PC-3 (cell line): ENCODE measurements at regions not wholly inside any gene's neighbourhood (a gene's known extent, or its start where the extent isn't known, plus 50 kb on each side); places are given as distances from the start of the nearest gene placed in this dataset.

Experiments used
- ATAC-seq: fragments of 200-7000 bp; cut with Tn5 transposase; 2 replicates; pipeline ENCODE4 v1.9.1; 2020; ENCODE audit warnings: mild to moderate bottlenecking, moderate library complexity
- BruUV-seq: library from RNA; stranded (reverse); fragments of 400-500 nt; replicated peaks from 2 replicates; lab custom pipeline; 2021; lab: Mats Ljungman, UMichigan
- CTCF ChIA-PET: fragments of 300-600 bp; sonication (Branson Sonifier 250); formaldehyde crosslinking; loops from one replicate; lab custom pipeline; 2022; ENCODE audit warnings: antibody characterized with exemption; lab: Charles Lee
- POLR2A ChIA-PET: fragments of 300-600 bp; sonication (Branson Sonifier 250); formaldehyde crosslinking; loops from one replicate; lab custom pipeline; 2022; ENCODE audit warnings: antibody characterized with exemption; ENCODE audit not compliant: unreplicated experiment; lab: Charles Lee
- DNase-seq: peaks from one replicate; pipeline ENCODE4 v3.0.0-alpha.2; 2015
- H2AFZ ChIP-seq: fragments of 300-600 bp; sonication (generic); 2 replicates; pipeline ENCODE4 v1.6.0; 2016; ENCODE audit warnings: antibody characterized with exemption, low read length
- H3F3A ChIP-seq: fragments of 300-600 bp; sonication (generic); one replicate; pipeline ENCODE4 v1.6.0; 2017; ENCODE audit warnings: antibody characterized with exemption, low read length, control low read depth, mild to moderate bottlenecking; ENCODE audit not compliant: unreplicated experiment
- H3K27ac ChIP-seq: fragments of 300-600 bp; sonication (generic); 2 replicates; pipeline ENCODE4 v1.5.1; 2016; ENCODE audit warnings: mild to moderate bottlenecking, low read length
- H3K27me3 ChIP-seq: fragments of 300-600 bp; sonication (generic); 2 replicates; pipeline ENCODE4 v1.6.1; 2016; ENCODE audit warnings: low read length, mixed read lengths
- H3K36me3 ChIP-seq: fragments of 300-600 bp; sonication (generic); 2 replicates; pipeline ENCODE4 v1.6.1; 2016; ENCODE audit warnings: low read depth, mixed run types, low read length, mixed read lengths
- H3K4me1 ChIP-seq: fragments of 300-600 bp; sonication (generic); 2 replicates; pipeline ENCODE4 v1.5.1; 2016; ENCODE audit warnings: low read length; ENCODE audit not compliant: insufficient read depth
- H3K4me2 ChIP-seq: fragments of 300-600 bp; sonication (generic); 2 replicates; pipeline ENCODE4 v1.6.0; 2016; ENCODE audit warnings: low read length
- H3K4me3 ChIP-seq: fragments of 300-600 bp; sonication (generic); 2 replicates; pipeline ENCODE4 v1.5.1; 2016; ENCODE audit warnings: mild to moderate bottlenecking, low read length, mixed read lengths
- H3K79me2 ChIP-seq: fragments of 300-600 bp; sonication (generic); 2 replicates; pipeline ENCODE4 v1.6.1; 2017; ENCODE audit warnings: low read length, mixed read lengths
- H3K9ac ChIP-seq: fragments of 300-600 bp; sonication (generic); 2 replicates; pipeline ENCODE4 v1.6.0; 2016; ENCODE audit warnings: mild to moderate bottlenecking, low read length
- H3K9me2 ChIP-seq: fragments of 300-600 bp; sonication (generic); replicated peaks from 2 replicates; pipeline ENCODE4 v1.6.1; 2016; ENCODE audit warnings: mixed run types, low read length, mixed read lengths
- H3K9me3 ChIP-seq: fragments of 300-600 bp; sonication (generic); 2 replicates; pipeline ENCODE4 v1.6.1; 2016; ENCODE audit warnings: low read length, mixed read lengths
- H4K20me1 ChIP-seq: fragments of 300-600 bp; sonication (generic); 2 replicates; pipeline ENCODE4 v1.6.1; 2016; ENCODE audit warnings: low read length, mixed read lengths
- CTCF ChIP-seq: fragments of 300-600 bp; sonication (generic); conservative IDR thresholded peaks from 2 replicates; pipeline ENCODE4 v1.5.1; 2017; ENCODE audit warnings: antibody characterized with exemption, low read depth, mild to moderate bottlenecking, low read length
- EZH2 ChIP-seq: fragments of 300-600 bp; sonication (generic); IDR thresholded peaks from one replicate; pipeline ENCODE4 v1.6.1; 2017; ENCODE audit warnings: antibody characterized with exemption, mild to moderate bottlenecking, low read length; ENCODE audit not compliant: unreplicated experiment
- EZH2phosphoT487 ChIP-seq: fragments of 300-600 bp; sonication (generic); IDR thresholded peaks from 2 replicates; pipeline ENCODE4 v1.6.1; 2018; ENCODE audit warnings: mild to moderate bottlenecking, antibody characterized with exemption, low read length, borderline replicate concordance
- intact Hi-C: fragments of 100-400 bp; cut with micrococcal nuclease; formaldehyde crosslinking; loops from 2 replicates; pipeline ENCODE4 v1.9.0; 2023

GRCh38 chr17:31595076-31595475, 203.6 kb downstream of the RAB11FIP4 start:
- CTCF ChIA-PET: no interaction called here
- no peak for ATAC-seq
- H3K27ac ChIP-seq: no peak overlapping the region

GRCh38 chr17:31594416-31594815, 202.9 kb downstream of the RAB11FIP4 start:
- no peak for DNase-seq

More at GRCh38 chr17:31595076-31595475, 203.6 kb downstream of the RAB11FIP4 start:
- Histone ChIP-seq H3K4me2 (no peak overlapping the region), H3K4me1 (peaks cover 31% of the 10 kb centered on the region), H2AFZ (no peak overlapping the region), H3K9me3 (no peaks in the 10 kb centered on the region), H3K79me2 (no peaks in the 10 kb centered on the region), H3K9ac (no peak overlapping the region), H3K9me2 (no peaks in the 10 kb centered on the region), H4K20me1 (no peaks in the 10 kb centered on the region), H3K4me3 (no peak overlapping the region), H3K27me3 (no peaks in the 10 kb centered on the region), H3F3A (no peaks in the 10 kb centered on the region), H3K36me3 (no peaks in the 10 kb centered on the region)
- POLR2A ChIA-PET: no interaction called here
- intact Hi-C loops: no loop called here
- DNase-seq: peak; percentile 30
- TF ChIP-seq EZH2: no peak
- no TSS peak for BruUV-seq

GRCh38 chr17:31593806-31594205, 202.3 kb downstream of the RAB11FIP4 start:
- no peaks in the 10 kb centered on the region for H3K27me3 ChIP-seq
- H3K36me3 ChIP-seq: no peaks in the 10 kb centered on the region
- intact Hi-C loops: no loop called here
- no TSS peak for BruUV-seq
- no peak overlapping the region for H3K27ac ChIP-seq
- H3F3A ChIP-seq: no peaks in the 10 kb centered on the region
- CTCF ChIA-PET: no interaction called here
- no peaks in the 10 kb centered on the region for H3K9me3 ChIP-seq
- peaks cover 21% of the 10 kb centered on the region for H3K4me1 ChIP-seq
- DNase-seq (no peak), ATAC-seq (no peak)
- H3K9me2 ChIP-seq: no peaks in the 10 kb centered on the region
- no peaks in the 10 kb centered on the region for H3K79me2 ChIP-seq
- no peak overlapping the region for H2AFZ ChIP-seq
- TF ChIP-seq EZH2phosphoT487: no peak
- no peak for TF ChIP-seq CTCF
- TF ChIP-seq EZH2: no peak
- no peak overlapping the region for H3K4me2 ChIP-seq
- no peak overlapping the region for H3K9ac ChIP-seq
- no peaks in the 10 kb centered on the region for H4K20me1 ChIP-seq
- POLR2A ChIA-PET: no interaction called here
- no peak overlapping the region for H3K4me3 ChIP-seq

More at GRCh38 chr17:31594416-31594815, 202.9 kb downstream of the RAB11FIP4 start:
- no peak for ATAC-seq
- ChIA-PET CTCF (no interaction called here), POLR2A (no interaction called here)
- Histone ChIP-seq H3K9me3 (no peaks in the 10 kb centered on the region), H2AFZ (no peak overlapping the region), H3K27ac (no peak overlapping the region), H3K79me2 (no peaks in the 10 kb centered on the region), H3K27me3 (no peaks in the 10 kb centered on the region), H3F3A (no peaks in the 10 kb centered on the region), H3K36me3 (no peaks in the 10 kb centered on the region), H3K9ac (no peak overlapping the region), H3K9me2 (no peaks in the 10 kb centered on the region), H3K4me2 (no peak overlapping the region), H3K4me1 (peaks cover 27% of the 10 kb centered on the region), H4K20me1 (no peaks in the 10 kb centered on the region), H3K4me3 (no peak overlapping the region)
- intact Hi-C loops: no loop called here
- TF ChIP-seq EZH2: no peak
- no peak for TF ChIP-seq CTCF
- TF ChIP-seq EZH2phosphoT487: no peak
- BruUV-seq: no TSS peak
